ENCODE measurements at regions not wholly inside any gene's neighbourhood (a gene's known extent, or its start where the extent isn't known, plus 50 kb on each side); places are given as distances from the start of the nearest gene placed in this dataset.

GRCh38 chr11:39304586-39304985, 2154.9 kb downstream of the LRRC4C start:
- no peaks in the 10 kb centered on the region for H3K36me3 ChIP-seq (ENCODE audit: control insufficient read depth, insufficient read depth, low read length)
- no peaks in the 10 kb centered on the region for H3K9me3 ChIP-seq (ENCODE audit: control insufficient read depth, low read length)
- WGBS, 2 experiments (ENCODE audit: insufficient coverage in 2 of 2): no CpG with 5 or more reads among the region's 1 CpG

GRCh38 chr11:39294648-39295047, 2164.8 kb downstream of the LRRC4C start:
- no CpG with 5 or more reads among the region's 1 CpG for WGBS, 2 experiments (ENCODE audit: insufficient coverage in 2 of 2)
- Histone ChIP-seq H3K4me3 (ENCODE audit: extremely low read depth, insufficient read depth, low read length, poor library complexity, severe bottlenecking) (no peak overlapping the region), H3K27ac (ENCODE audit: low read depth, low read length, severe bottlenecking) (no peak overlapping the region), H3K4me1 (ENCODE audit: control insufficient read depth, insufficient read depth, low read length, poor library complexity, severe bottlenecking) (no peaks in the 10 kb centered on the region), H3K9me3 (ENCODE audit: control insufficient read depth, low read length) (peaks cover 5% of the 10 kb centered on the region), H3K36me3 (ENCODE audit: control insufficient read depth, insufficient read depth, low read length) (no peaks in the 10 kb centered on the region)

More at GRCh38 chr11:39304586-39304985, 2154.9 kb downstream of the LRRC4C start:
- H3K4me1 ChIP-seq (ENCODE audit: control insufficient read depth, insufficient read depth, low read length, poor library complexity, severe bottlenecking): no peaks in the 10 kb centered on the region
- H3K27ac ChIP-seq (ENCODE audit: low read depth, low read length, severe bottlenecking): no peak overlapping the region
- H3K4me3 ChIP-seq (ENCODE audit: extremely low read depth, insufficient read depth, low read length, poor library complexity, severe bottlenecking): no peak overlapping the region

DNA sequence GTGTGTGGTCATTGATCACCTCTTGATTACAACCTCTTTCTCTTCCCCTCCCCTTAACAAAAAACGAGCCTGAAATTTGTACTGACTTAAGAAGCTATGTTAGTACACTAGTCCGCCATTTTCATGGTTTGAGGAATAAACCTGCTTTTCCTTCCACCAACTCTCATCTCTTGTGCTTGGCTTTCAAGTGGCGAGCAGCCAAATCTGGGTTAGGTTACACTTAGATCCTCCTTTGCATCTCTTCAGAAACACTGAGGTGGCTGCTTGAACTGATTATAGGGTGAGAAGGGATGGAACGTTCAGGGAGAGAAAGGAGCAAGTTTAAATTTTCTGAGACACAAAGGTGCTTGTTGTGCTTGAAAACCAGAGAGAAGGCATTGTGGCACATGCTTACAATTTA, 2171.4 kb downstream of the LRRC4C start:
- H3K4me1 ChIP-seq (ENCODE audit: control insufficient read depth, insufficient read depth, low read length, poor library complexity, severe bottlenecking): no peaks in the 10 kb centered on the region
- no peak overlapping the region for H3K4me3 ChIP-seq (ENCODE audit: extremely low read depth, insufficient read depth, low read length, poor library complexity, severe bottlenecking)
- peaks cover 8% of the 10 kb centered on the region for H3K9me3 ChIP-seq (ENCODE audit: control insufficient read depth, low read length)
- no peaks in the 10 kb centered on the region for H3K36me3 ChIP-seq (ENCODE audit: control insufficient read depth, insufficient read depth, low read length)
- H3K27ac ChIP-seq (ENCODE audit: low read depth, low read length, severe bottlenecking): no peak overlapping the region
- 93% methylated on average over 2 to 3 of the region's 4 CpGs for WGBS, 2 experiments (ENCODE audit: insufficient coverage in 2 of 2)

GRCh38 chr11:39268176-39268690, 2191.2 kb downstream of the LRRC4C start:
- no peaks in the 10 kb centered on the region for H3K36me3 ChIP-seq (ENCODE audit: control insufficient read depth, insufficient read depth, low read length)
- no peak overlapping the region for H3K4me3 ChIP-seq (ENCODE audit: extremely low read depth, insufficient read depth, low read length, poor library complexity, severe bottlenecking)
- no peaks in the 10 kb centered on the region for H3K4me1 ChIP-seq (ENCODE audit: control insufficient read depth, insufficient read depth, low read length, poor library complexity, severe bottlenecking)
- no peaks in the 10 kb centered on the region for H3K9me3 ChIP-seq (ENCODE audit: control insufficient read depth, low read length)
- 90 to 91% methylated on average over 2 to 3 of the region's 3 CpGs for WGBS, 2 experiments (ENCODE audit: insufficient coverage in 2 of 2)
- no peak overlapping the region for H3K27ac ChIP-seq (ENCODE audit: low read depth, low read length, severe bottlenecking)

- WGBS, 2 experiments (ENCODE audit: insufficient coverage in 2 of 2): 86 to 100% methylated on average over 1 of the region's 1 CpG
- H3K9me3 ChIP-seq (ENCODE audit: control insufficient read depth, low read length): peaks cover 18% of the 10 kb centered on the region
- no peak overlapping the region for H3K27ac ChIP-seq (ENCODE audit: low read depth, low read length, severe bottlenecking)
- no peaks in the 10 kb centered on the region for H3K36me3 ChIP-seq (ENCODE audit: control insufficient read depth, insufficient read depth, low read length)
- no peaks in the 10 kb centered on the region for H3K4me1 ChIP-seq (ENCODE audit: control insufficient read depth, insufficient read depth, low read length, poor library complexity, severe bottlenecking)
- H3K4me3 ChIP-seq (ENCODE audit: extremely low read depth, insufficient read depth, low read length, poor library complexity, severe bottlenecking): no peak overlapping the region
These were observed 2203.8 kb downstream of the LRRC4C start for GRCh38 chr11:39255648-39256047.

DNA sequence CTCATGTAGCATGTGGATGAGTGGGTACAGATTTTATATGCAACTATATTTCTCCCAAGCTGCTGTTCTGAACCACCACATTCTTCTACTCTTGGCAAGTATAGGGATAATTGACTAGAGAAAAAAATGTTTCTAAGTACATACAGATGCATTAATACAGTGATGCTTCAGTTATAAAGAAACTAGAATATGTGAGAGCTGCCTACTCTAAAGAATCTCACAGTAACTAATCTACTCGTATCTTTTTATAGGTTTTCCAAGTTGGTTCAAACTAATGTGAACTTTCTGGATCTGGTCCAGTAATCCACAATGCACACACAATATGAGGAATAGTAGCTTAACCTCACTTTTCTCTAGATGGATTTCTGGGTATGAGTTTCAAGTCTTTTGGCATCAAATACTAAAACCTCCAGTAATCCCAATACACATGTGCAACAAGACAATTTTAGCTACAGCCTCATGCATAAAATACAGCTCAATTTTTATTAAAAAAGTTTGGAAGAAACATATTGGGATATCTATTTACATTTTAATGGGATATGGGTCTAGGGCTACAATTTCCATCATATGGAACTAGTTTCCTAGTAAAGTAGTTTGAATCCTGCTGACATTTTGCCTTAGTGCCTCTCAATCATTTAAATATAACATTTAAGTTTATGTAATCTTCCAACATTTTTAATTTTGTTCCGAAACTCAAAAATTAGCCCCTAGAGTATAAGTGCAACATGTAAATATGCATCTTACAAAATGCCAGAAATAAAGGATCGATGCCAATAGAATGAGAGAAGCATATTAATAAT, 2209.7 kb downstream of the LRRC4C start:
- H3K4me3 ChIP-seq (ENCODE audit: extremely low read depth, insufficient read depth, low read length, poor library complexity, severe bottlenecking): no peak overlapping the region
- H3K9me3 ChIP-seq (ENCODE audit: control insufficient read depth, low read length): peaks cover 3% of the 10 kb centered on the region
- H3K27ac ChIP-seq (ENCODE audit: low read depth, low read length, severe bottlenecking): no peak overlapping the region
- H3K36me3 ChIP-seq (ENCODE audit: control insufficient read depth, insufficient read depth, low read length): no peaks in the 10 kb centered on the region
- WGBS, 2 experiments (ENCODE audit: insufficient coverage in 2 of 2): no CpG with 5 or more reads among the region's 3 CpGs
- H3K4me1 ChIP-seq (ENCODE audit: control insufficient read depth, insufficient read depth, low read length, poor library complexity, severe bottlenecking): no peaks in the 10 kb centered on the region

- H3K4me1 ChIP-seq (ENCODE audit: control insufficient read depth, insufficient read depth, low read length, poor library complexity, severe bottlenecking): no peaks in the 10 kb centered on the region
- H3K4me3 ChIP-seq (ENCODE audit: extremely low read depth, insufficient read depth, low read length, poor library complexity, severe bottlenecking): no peak overlapping the region
- no peak overlapping the region for H3K27ac ChIP-seq (ENCODE audit: low read depth, low read length, severe bottlenecking)
- H3K9me3 ChIP-seq (ENCODE audit: control insufficient read depth, low read length): peaks cover 3% of the 10 kb centered on the region
- WGBS, 2 experiments (ENCODE audit: insufficient coverage in 2 of 2): no CpG with 5 or more reads among the region's 1 CpG
- H3K36me3 ChIP-seq (ENCODE audit: control insufficient read depth, insufficient read depth, low read length): no peaks in the 10 kb centered on the region
These were observed 2211.8 kb downstream of the LRRC4C start for GRCh38 chr11:39247570-39248137.

DNA sequence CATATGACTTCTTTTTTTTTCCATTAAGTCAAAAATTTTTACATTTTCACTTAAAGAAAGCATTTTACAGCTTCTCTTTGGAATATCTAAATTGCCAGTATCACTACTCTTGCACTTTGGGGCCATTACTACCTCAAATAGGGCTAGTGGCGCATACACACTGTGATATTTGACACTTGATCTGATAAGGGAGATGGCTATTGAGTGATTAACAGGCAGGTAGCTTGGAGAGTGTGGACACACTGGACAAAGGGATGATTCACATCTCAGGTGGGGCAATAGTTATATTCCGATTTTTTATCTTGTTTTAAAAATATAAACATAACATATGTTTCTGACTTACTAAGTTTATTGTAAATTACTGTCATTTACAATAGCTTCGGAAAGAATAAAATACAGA, 2219.9 kb downstream of the LRRC4C start:
- Histone ChIP-seq H3K36me3 (ENCODE audit: control insufficient read depth, insufficient read depth, low read length) (no peaks in the 10 kb centered on the region), H3K9me3 (ENCODE audit: control insufficient read depth, low read length) (no peaks in the 10 kb centered on the region), H3K27ac (ENCODE audit: low read depth, low read length, severe bottlenecking) (no peak overlapping the region), H3K4me3 (ENCODE audit: extremely low read depth, insufficient read depth, low read length, poor library complexity, severe bottlenecking) (no peak overlapping the region), H3K4me1 (ENCODE audit: control insufficient read depth, insufficient read depth, low read length, poor library complexity, severe bottlenecking) (no peaks in the 10 kb centered on the region)
- 100% methylated on average over 1 of the region's 3 CpGs; no CpG with 5 or more reads in 1 of the 2 experiments for WGBS, 2 experiments (ENCODE audit: insufficient coverage in 2 of 2)

DNA sequence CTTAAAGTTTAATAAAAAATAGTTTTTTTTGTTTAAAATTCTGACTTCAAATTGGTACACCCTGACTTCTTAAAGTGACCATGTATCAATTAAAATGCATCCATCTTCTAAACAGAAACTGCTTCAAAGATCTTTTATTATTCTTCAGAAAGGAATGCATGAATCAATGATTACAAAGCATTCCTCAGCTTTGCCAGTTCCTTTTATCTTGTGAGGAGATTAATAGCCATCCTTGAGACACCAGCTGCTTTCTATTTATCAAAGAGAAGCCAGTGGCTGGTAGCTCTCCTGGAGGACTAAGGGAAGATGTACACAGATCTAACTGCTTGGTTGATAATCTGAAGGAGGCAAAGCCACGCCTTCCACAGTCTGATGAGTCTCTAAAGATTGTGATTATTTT, 2222.5 kb downstream of the LRRC4C start:
- Histone ChIP-seq H3K4me1 (ENCODE audit: control insufficient read depth, insufficient read depth, low read length, poor library complexity, severe bottlenecking) (no peaks in the 10 kb centered on the region), H3K4me3 (ENCODE audit: extremely low read depth, insufficient read depth, low read length, poor library complexity, severe bottlenecking) (no peak overlapping the region), H3K36me3 (ENCODE audit: control insufficient read depth, insufficient read depth, low read length) (no peaks in the 10 kb centered on the region), H3K27ac (ENCODE audit: low read depth, low read length, severe bottlenecking) (no peak overlapping the region), H3K9me3 (ENCODE audit: control insufficient read depth, low read length) (no peaks in the 10 kb centered on the region)
- WGBS, 2 experiments (ENCODE audit: insufficient coverage in 2 of 2): no CpG with 5 or more reads among the region's 1 CpG

DNA sequence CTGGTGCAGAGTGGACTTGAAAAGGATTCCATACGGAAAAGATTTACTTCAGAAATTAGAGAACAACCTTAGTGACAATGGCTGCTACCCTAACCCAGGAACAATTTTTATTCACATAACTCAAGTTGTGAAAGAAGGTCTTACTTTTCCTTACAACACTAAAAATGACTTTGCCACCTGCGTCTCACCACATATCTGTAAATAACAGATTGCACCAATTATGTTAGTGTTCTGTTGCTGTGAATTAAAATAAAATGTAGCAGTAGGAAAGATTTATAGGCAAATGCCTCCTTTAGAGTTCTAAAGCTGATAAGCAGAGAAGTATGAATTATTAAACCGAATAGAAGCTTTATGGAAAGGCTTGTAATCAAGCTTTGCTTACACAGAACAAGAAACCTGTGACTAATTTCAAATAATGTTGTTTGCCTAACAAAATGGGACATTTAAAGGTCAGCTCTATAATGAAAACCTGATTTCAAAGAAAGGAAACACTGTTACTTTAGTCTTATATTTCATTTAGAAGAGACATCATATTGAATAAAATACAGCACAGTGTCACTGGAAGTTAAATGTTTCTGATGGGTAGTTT, 2237.8 kb downstream of the LRRC4C start:
- Histone ChIP-seq H3K9me3 (ENCODE audit: control insufficient read depth, low read length) (no peaks in the 10 kb centered on the region), H3K4me1 (ENCODE audit: control insufficient read depth, insufficient read depth, low read length, poor library complexity, severe bottlenecking) (no peaks in the 10 kb centered on the region), H3K4me3 (ENCODE audit: extremely low read depth, insufficient read depth, low read length, poor library complexity, severe bottlenecking) (no peak overlapping the region), H3K27ac (ENCODE audit: low read depth, low read length, severe bottlenecking) (no peak overlapping the region), H3K36me3 (ENCODE audit: control insufficient read depth, insufficient read depth, low read length) (no peaks in the 10 kb centered on the region)
- 88 to 100% methylated on average over 1 of the region's 3 CpGs for WGBS, 2 experiments (ENCODE audit: insufficient coverage in 2 of 2)
